ENCODE measurements at regions not wholly inside any gene's neighbourhood (a gene's known extent, or its start where the extent isn't known, plus 50 kb on each side); places are given as distances from the start of the nearest gene placed in this dataset.
"Not testable (repeated sequence)": the region's sequence is repeated elsewhere in the genome, so short reads cannot be mapped to it uniquely, and the experiment has no call there.

DNA sequence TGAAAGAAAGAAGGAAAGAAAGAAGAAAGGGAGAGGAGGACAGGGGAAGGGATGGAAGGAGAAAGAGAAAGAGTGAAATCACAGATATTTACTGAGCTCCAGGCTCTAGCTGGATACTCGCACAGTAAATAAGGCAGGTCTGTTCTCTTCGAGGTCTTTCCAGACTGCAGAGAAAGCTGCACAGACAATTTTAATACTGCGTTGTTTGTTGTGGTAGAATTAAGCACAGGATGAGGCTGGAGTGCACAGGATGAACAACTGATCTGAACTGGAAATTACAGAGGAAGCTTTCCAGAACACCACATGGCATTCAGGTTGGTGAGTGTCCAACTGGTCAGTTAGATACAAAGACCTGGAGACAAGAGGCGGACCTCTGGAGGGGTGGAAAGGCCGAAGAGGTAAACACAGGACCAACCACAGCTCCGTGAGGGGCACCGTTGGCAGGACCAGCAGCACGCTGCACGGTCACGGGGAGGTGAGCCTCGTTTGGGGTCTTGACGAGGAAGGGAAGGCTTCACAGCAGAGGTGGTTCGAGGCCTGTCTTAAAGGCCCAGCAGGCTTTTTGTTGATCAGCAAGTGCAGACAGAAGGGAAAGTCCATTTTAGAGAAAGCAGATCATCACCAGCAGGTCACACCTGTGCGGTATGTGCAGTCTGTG is 121.7 kb downstream of the ATP6V0E2 start:
- DNase-seq (ENCODE audit: low read depth): not testable (repeated sequence)

DNA sequence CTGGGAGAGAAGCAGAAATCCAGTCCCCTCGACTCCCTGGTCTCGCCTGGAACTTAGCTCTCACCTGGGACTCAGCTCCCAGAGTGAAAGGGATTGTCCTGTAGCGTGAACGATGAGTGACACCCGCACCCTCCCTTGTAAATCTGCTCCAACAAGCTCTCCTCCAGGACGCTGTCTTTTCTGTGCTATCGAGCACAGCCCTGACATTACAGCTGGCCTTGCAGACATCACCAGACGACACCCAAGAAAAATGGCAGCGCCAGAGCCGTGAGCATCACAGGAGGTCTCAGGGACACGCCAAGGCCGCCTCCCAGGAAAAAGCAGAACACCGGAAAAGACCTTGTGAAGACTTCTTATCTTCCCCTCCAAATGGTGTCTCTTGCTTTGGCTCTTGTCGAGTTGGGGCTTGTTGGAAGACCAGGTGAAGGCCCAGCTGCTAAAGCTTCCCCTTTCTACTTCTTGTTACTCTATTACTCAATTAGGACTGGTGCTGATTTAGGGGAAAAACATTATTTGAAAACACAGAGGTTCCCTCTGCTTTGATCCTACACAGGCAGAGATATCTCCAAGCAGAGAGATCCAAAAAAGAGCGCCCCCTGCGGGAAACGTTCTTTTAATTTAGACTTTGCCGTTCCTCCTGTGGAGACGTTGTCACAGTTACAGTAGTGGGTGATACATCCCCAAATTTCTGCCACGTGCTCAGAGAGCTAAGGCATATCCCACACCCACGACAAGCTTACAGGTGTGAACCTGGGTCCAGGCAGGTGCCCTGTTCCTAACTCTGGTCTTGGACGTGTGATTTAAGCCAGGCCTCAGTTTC is 127.2 kb downstream of the ATP6V0E2 start:
- not testable (repeated sequence) for DNase-seq (ENCODE audit: low read depth)

DNA sequence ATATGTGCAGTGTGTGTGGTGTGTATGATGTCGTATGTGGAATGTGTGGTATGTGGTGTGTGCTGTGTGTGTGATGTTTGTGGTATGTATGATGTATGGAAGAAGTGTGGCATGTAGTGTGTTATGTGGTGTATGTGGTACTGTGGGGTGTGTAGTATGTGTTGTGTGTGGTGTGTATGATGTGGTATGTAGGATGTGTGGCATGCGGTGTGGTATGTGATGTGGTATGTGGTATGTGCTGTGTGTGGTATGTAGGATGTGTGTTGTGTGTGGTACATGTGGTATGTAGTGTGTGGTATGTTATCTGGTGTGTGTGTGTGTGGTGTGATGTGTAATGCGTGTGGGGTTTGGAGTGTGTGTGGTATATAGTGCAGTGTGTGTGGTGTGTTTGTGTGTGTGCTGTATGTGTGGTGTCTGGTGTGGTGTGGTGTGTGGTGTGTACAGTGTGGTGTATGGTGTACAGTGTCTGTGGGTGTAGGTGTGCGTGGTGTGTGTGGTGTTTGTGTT is 129.6 kb downstream of the ATP6V0E2 start:
- DNase-seq (ENCODE audit: low read depth): no peak

DNA sequence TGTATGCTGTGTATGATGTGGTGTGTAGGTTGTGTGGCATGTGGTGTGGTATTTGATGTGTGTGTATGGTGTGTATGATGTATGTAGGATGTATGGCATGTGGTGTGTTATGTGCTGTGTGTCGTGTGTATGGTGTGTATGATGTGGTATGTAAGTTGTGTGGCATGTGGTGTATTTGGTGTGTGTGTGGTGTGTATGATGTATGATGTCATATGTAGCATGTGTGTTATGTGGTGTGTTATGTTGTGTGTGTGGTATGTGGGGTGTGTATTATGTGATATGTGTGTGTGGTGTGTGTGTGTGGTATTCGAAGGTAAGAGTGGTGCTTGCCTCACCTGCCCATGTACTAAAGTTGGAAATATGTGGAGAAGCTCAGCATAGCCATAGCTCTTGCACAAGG is 130.2 kb downstream of the ATP6V0E2 start:
- not testable (repeated sequence) for DNase-seq (ENCODE audit: low read depth)

DNA sequence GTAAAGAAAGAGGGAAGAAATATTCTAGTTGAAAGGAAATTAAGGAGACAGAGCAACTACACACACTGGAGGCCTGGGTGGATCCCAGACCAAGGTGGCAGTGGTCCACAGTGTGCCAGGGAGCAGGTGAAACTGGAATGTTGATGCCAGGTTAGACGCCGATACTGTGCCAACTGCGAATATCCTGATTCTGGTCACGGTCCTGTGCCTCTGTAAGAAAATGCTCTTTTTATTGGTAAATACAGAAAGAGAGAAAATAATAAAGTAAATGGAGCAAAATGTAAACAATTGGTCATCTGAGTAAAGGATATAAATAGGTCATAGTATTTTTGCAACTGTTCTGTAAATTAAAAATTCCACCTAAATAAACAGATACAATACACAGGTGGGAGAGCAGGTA is 131.1 kb downstream of the ATP6V0E2 start:
- not testable (repeated sequence) for DNase-seq (ENCODE audit: low read depth)

DNA sequence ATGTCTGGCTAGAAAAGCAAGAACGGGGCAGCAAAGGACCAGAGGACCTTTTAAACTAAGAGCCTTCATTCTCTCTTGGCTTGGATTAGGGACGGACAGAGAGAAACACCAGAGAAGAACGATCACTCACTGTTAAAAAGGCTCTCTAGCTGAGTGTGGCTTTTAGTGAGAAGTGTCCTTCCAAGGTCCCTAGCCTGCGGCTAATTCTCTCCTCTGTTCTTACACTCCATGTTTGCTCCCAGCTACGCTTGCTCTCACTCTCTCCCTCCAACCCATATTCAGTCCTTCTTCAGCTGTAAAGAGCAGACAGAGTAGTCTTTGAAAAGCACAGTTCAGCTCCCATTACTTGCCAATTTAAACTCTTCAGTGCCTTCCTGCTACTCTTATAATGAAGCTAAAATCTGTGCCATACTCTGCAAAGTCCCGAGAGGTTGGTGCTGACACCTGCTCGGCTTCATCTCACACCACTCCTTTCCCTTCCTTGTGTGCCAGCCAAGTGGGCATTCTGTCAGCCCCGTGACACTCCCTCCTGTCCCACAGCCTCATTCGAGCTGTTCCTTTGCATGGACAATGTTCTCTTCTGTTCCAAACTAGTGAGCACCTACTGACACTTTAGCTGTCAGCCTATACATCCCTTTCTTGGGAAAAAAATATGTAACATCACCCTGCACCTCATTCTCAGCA is 136.0 kb downstream of the ATP6V0E2 start:
- DNase-seq (ENCODE audit: low read depth): not testable (repeated sequence)

DNA sequence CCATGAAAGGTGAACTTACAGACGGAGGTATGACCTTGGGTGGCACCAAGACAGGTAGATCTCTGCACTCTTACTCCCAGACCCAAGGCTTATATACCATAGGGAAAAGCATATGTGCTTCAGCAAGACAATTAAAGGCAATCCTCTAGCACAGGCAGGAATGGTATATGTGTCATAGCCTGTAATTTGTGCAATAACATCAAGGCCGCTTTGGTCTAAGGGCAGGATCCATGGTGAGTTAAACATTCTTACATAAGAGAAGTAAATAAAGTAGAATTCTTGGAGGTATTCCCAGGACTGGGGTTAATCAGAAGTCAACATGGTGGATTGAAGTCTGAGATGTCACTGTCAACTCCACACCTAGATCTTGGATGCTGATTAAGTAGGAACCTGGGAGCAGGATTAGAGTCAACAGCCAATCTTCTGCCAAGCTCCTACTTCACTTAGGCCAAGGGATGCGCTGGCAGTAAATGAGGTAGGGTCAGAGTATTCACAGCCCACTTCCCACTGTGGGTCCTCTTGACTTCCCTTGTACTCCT is 143.0 kb downstream of the ATP6V0E2 start:
- not testable (repeated sequence) for DNase-seq (ENCODE audit: low read depth)

DNA sequence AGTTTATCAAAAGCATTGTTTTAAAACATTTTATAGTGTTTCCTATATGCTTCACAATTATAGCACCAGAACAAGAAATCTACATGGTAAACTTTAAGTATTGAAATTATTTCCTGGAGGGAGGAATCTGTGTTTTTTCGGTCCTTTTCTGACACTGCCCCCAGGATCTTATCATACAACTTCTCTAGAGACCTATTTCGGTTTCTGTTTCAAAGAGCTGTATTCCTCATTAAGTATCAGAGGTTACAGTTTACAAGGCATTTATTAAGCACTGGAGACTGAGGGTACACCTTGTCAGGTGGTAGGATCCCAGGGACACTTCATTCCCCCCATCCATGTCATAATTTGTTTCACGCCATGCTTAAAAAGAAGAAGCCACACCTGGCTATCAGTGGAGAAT is 146.4 kb downstream of the ATP6V0E2 start:
- not testable (repeated sequence) for DNase-seq (ENCODE audit: low read depth)

DNA sequence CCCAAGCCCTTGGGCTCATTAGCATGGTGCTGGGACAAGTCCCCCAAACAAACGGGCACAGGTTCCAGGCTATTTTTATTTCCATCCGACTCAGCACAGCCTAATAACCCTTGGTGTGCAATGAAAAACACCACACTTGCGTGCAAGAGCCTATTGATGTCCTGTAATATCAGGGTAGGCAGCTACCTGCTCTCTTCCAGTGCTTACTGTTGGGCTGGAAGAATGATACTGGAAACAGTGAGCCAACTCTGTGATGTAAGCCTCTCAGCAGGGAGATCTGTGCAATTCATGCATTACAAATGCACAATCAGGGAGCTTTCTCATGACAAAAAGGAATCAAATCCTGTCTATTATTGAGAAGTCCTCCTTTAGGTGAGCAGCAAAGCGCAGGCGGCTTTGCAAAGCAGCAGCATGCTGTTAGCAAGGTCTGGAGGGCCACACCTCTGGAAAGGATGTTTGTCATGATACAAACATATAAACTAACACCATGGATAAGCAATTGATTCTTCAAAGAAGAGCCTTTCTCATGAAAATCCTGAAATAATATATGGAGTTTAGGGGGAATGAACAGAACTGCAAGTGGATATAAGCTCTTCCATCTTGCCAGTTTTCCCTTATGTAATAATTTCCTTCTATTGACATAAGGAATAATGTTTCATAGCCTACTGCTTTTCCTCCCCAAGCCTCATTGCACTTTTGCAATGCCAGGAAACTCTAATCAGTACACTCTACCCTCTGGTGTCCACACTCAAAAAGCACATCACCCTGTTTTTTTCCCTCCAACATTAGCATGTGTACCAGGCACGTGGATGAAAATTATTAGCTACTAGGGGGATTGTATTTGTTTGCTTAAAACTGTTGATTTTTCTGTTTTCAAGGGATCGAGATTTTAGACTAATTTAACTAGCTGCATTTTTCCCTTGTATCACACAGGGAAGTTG is 151.1 kb downstream of the ATP6V0E2 start:
- not testable (repeated sequence) for DNase-seq (ENCODE audit: low read depth)

DNA sequence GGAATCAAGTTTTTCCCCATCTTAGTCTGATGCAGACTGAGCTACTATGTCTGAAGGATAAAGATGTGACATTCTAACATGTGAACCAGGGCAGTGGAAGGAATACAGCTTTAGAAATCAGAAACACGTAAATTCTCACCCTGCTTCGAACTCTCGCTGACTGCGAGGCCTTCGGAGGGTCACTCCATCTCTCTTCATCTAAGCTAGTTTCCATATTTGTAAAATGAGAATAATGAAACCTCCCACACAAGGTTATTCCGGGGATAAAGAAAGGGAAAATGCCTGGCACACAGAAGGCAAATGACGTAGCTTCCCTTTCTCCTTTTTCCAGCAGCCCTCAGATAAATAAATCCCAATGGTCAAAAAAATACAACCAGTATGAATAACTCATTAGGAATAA is 152.0 kb downstream of the ATP6V0E2 start:
- not testable (repeated sequence) for DNase-seq (ENCODE audit: low read depth)

DNA sequence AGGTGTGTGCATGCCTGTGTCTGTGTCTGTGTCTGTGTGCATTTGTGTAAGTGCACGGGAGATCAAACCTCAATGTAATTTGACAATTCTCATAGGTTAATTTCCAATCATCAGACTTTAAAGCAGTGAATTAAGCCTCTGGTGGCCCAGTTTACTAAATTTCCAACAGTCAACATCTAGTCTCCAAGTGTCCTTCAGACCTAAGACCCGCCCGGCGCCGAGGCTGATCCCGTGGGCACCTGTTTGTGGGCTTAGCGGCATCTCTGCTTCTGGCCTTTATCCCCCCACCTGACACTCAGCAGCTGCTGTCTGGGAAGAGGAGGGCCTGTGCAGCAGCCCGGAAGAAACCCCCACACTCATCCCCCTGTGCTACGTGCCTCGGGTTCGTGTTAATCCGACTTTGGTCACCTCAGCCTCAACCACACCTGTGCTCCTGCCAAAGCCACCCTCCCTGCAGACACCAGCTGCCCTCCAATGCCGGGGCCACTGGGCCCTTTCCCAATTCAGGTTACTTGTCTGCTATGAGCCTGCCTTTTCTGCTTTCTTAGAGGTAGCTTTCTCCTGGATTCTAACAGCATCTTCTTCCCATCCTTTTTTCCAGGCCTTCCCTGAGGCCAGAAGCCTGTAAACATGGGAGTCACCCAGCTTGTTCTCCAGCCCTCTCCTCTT is 154.7 kb downstream of the ATP6V0E2 start:
- not testable (repeated sequence) for DNase-seq (ENCODE audit: low read depth)

DNA sequence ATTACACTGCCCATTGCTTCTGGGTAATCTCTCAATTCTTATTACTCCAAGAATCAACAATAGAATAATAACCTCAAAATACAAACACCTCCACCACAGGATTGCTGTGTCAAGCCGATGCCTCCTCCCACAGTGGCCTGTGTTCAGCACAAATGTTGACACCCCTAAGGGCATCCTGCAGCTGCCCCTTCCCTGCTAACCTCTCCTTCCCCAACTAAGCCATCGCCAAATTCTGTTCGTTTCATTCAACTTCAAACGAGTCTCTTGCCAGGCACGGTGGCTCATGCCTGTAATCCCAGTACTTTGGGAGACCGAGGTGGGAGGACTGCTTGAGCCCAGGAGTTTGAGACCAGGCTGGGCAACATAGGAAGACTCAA is 155.2 kb downstream of the ATP6V0E2 start:
- DNase-seq (ENCODE audit: low read depth): not testable (repeated sequence)

DNA sequence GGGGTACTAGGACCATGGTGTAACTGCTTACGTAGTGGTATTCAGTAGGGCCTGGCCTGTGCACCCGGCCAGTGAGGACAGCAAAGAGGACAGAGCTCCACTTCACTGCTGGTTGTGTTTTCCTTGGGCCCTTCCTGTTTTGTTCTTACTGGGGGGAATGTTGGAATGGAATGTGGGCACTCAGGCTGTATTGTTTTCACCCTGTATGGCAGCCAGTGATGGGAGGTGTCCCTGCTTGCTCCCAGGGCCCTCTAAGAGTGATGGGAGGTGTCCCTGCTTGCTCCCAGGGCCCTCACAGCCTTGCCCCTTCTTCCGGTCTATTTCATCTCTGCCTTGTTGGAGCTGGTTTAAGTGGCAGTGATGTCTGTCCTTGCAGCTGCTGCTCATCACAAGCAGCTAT is 158.0 kb downstream of the ATP6V0E2 start:
- not testable (repeated sequence) for DNase-seq (ENCODE audit: low read depth)

DNA sequence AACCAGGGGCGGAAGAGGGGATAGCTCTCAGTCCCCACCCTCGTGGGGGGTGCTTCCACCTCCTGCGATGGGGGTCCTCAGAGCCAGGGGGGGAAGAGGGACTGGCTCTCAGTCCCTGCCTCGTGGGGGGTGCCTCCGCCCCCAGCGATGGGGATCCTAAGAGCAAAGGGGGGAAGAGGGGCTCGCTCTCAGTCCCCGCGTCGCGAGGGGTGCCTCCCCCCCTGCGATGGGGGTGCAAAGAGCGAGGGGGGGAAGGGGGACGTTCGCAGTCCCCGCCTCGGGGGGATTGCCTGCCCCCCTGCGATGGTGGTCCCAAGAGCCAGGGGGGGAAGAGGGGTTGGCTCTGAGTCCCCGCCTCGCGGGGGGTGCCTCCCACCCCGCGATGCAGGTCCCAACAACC is 159.9 kb downstream of the ATP6V0E2 start:
- not testable (repeated sequence) for DNase-seq (ENCODE audit: low read depth)

DNA sequence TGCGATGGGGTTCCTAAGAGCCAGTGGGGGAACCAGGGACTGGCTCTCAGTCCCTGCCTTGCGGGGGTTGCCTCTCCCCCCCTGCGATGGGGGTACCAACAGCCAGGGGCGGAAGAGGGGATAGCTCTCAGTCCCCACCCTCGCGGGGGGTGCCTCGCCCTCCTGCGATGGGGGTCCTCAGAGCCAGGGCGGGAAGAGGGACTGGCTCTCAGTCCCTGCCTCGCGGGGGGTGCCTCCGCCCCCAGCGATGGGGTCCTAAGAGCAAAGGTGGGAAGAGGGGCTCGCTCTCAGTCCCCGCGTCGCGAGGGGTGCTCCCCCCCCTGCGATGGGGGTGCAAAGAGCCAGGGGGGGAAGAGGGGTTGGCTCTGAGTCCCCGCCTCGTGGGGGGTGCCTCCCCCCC is 162.0 kb downstream of the ATP6V0E2 start:
- not testable (repeated sequence) for DNase-seq (ENCODE audit: low read depth)

DNA sequence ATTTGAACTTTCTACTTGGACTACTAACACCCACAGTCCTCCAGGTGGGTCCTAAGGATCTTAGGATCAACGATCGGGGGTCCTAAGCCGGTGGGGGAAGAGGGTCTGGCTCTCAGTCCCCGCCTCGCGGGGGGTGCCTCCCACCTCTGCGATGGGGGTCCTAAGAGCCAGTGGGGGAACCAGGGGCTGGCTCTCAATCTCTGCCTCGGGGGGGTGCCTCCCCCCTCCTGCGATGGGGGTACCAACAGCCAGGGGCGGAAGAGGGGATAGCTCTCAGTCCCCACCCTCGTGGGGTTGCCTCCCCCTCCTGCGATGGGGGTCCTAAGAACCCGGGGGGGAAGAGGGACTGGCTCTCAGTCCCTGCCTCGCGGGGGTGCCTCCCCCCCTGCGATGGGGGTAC is 165.3 kb downstream of the ATP6V0E2 start:
- not testable (repeated sequence) for DNase-seq (ENCODE audit: low read depth)

DNA sequence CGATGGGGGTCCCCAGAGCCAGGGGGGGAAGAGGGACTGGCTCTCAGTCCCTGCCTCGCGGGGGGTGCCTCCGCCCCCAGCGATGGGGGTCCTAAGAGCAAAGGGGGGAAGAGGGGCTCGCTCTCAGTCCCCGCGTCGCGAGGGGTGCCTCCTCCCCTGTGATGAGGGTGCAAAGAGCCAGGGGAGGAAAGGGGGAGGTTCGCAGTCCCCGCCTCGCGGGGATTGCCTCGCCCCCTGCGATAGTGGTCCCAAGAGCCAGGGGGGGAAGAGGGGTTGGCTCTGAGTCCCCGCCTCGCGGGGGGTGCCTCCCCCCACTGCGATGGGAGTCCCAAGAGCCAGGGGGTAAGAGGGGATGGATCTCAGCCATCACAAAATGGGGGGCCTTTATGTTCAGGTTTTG is 168.5 kb downstream of the ATP6V0E2 start:
- DNase-seq (ENCODE audit: low read depth): not testable (repeated sequence)

DNA sequence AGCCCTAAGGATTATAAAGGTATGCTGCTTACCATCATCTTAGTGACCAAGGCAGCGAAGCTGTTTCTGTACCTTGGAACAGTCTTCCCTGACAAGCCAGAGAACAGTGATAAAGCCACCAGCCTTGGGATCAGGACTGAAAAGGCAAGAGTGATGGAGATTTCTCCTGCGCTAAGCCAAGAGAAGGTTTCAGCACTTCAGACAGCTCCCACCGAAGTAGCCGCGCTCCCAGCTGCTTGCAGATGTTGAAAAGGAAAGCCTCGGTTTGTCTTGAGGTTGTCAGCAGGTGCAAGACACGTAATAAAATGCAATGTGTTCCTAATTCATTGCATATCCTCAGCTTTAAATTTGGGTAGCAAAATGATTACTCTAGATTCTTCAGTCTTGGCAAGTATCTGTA is 171.0 kb downstream of the ATP6V0E2 start:
- DNase-seq (ENCODE audit: low read depth): not testable (repeated sequence)

DNA sequence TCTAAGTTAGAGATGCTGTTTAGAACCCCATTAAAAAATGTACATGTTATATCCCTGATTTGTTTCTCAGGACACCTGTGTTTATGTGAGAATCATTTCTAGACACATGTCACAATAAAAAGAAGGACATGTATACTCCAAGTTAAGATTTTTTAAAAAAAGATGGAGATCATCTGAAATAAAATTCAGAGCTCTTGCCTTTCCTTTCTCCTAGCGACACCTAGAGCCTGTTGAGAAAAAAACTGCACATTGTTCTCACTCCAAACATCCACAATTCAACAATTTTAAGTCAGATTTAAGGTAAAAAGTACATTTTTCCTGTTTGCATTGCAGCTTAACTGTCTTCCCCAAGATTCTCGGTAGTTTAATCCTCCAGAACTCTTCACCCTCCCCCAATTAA is 171.8 kb downstream of the ATP6V0E2 start:
- not testable (repeated sequence) for DNase-seq (ENCODE audit: low read depth)
